GM12892 (cell line): ENCODE measurements at regions not wholly inside any gene's neighbourhood (a gene's known extent, or its start where the extent isn't known, plus 50 kb on each side); places are given as distances from the start of the nearest gene placed in this dataset.

Experiments
- POLR2A ChIP-seq: IDR thresholded peaks from 2 replicates; pipeline ENCODE4 v1.6.1; 2011; ENCODE audit warnings: low read depth, low read length, control low read depth
- POLR2AphosphoS5 ChIP-seq: IDR thresholded peaks from 2 replicates; pipeline ENCODE4 v1.6.1; 2011; ENCODE audit warnings: low read depth, low read length, control low read depth

- TF ChIP-seq POLR2AphosphoS5 (no peak), POLR2A (no peak)
These were observed 177.8 kb downstream of the SOX11 start for GRCh38 chr2:5869936-5870335.
